GM19240 (cell line): ENCODE measurements at regions not wholly inside any gene's neighbourhood (a gene's known extent, or its start where the extent isn't known, plus 50 kb on each side); places are given as distances from the start of the nearest gene placed in this dataset.

Source experiments
- DNase-seq: peaks from one replicate; pipeline ENCODE4 v3.0.0; 2011; ENCODE audit warnings: low spot score; ENCODE audit not compliant: insufficient read length

- DNase-seq = no peak
Observed at GRCh38 chr15:96232335-96232734, 98.2 kb upstream of the NR2F2 start.

GRCh38 chr15:96234109-96234892 is 96.2 kb upstream of the NR2F2 start:
- DNase-seq = no peak

- no peak for DNase-seq
Observed at GRCh38 chr15:96237002-96237401, 93.5 kb upstream of the NR2F2 start.

GRCh38 chr15:96242761-96243160 is 87.7 kb upstream of the NR2F2 start:
- no peak for DNase-seq

GRCh38 chr15:96243701-96244100 is 86.8 kb upstream of the NR2F2 start:
- no peak for DNase-seq

- no peak for DNase-seq
Observed at GRCh38 chr15:96245252-96245651, 85.2 kb upstream of the NR2F2 start.

DNA sequence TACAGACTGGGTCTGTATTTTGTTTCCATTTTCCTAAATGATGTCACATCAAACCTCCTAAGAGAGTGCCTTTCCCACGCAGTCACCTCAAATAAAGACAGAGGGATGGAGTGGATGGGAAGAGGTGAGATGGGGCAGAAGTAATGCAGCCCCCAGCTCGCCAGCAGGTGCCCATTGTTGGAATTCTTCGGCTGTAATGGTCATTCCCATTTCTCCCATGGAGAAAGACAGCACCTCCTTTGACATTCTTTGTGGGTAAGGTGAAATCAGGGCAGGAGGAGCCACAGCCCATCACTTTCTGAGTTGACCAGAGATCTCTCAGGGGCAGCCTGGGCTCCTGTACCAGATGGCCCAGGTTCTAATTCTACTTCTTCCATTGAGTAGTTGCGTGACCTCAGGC is 84.4 kb upstream of the NR2F2 start:
- DNase-seq = no peak

- DNase-seq = no peak
Observed at GRCh38 chr15:96247621-96248305, 82.7 kb upstream of the NR2F2 start.

GRCh38 chr15:96252148-96252547 is 78.4 kb upstream of the NR2F2 start:
- no peak for DNase-seq

DNA sequence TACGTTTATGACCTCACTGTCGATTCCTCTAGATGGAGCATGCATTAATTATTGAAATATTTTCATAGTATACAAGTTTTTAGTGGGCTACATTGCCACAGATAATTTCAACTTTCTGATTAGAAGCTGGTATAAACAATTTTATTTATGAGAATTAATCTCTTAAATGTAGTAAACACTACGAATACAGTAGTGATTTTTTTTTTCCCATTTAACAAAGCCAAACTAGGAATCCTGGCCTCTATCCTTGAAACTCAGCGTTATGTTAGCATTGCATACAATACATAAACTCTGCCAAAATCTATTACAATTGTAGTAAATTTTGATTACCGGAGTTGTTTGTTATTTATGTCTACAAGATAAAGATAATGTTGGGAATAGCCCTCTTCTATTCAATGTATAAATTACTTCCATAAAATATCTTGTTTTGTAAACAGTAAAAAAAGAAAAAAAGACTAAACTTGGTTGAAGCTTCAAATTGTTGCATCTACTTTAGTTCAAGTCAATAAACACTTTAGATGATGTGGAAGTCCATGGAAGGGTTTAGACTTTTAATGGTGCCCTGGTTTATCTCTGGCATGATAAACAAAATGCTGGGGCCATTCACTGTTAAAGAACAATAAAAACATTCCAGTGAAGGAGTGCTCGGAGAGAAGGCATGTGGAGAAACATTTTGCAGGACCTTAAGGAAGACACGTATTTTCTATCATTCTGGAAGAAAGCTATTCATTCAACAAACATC is 77.3 kb upstream of the NR2F2 start:
- no peak for DNase-seq

DNA sequence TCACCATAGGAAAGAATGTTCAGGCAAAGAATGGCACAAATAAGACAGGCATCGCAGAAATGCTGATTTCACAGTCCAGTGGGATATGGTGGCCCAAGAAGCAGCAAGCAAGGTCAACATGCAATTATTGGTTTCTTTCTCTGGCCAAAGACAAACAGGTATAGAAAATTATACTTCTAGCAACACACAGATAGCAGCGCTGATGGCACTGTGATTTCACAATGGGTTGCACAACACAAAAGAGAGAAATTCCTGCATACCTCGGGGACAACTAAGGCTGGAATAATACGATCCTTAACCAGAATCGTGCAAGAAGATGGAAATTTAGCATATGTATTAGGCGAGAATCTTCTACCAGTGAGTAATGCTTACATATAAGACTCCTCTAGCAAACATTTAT is 76.3 kb upstream of the NR2F2 start:
- DNase-seq = no peak

GRCh38 chr15:96255599-96255998 is 74.9 kb upstream of the NR2F2 start:
- no peak for DNase-seq

DNA sequence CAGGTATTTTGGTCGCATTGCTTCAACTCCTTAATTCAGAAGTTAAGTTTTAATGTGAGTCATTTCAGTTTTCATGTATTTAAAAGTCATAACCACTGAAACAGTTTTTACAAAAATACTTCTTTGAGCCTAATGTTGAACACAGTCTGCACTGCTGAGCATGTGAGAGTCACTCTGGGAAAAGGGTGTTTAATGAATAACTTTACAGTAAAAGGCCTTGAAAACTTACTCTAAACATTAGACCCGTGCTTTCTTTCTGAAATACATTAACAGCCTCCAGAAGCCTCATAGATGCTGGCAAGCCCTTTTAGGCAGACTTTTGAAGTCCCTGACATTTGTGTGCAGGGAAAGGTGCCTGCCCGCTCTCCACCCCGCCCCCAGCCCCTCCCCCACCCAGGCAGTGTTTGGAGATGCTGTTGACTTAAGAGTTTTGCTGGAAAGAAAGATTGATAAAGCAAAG is 68.9 kb upstream of the NR2F2 start:
- no peak for DNase-seq

DNA sequence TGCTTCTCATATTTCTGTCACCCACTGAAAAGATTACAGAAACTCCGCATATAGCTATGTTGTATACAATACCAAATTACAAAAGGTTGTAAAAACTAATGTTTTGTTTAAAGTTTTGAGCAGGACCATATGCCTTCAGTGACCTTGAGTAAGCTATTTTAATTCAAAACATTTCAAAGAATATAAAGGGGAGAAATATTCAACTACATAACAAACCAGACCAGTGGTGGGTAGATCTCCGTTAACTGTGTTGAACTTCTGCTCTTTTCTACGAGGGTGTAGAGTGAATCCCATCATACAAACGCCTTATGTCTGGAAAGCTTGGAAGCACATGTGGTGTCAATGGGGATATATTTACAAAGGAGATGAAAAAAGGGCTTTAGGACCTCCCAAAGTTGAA is 68.4 kb upstream of the NR2F2 start:
- DNase-seq = no peak

DNA sequence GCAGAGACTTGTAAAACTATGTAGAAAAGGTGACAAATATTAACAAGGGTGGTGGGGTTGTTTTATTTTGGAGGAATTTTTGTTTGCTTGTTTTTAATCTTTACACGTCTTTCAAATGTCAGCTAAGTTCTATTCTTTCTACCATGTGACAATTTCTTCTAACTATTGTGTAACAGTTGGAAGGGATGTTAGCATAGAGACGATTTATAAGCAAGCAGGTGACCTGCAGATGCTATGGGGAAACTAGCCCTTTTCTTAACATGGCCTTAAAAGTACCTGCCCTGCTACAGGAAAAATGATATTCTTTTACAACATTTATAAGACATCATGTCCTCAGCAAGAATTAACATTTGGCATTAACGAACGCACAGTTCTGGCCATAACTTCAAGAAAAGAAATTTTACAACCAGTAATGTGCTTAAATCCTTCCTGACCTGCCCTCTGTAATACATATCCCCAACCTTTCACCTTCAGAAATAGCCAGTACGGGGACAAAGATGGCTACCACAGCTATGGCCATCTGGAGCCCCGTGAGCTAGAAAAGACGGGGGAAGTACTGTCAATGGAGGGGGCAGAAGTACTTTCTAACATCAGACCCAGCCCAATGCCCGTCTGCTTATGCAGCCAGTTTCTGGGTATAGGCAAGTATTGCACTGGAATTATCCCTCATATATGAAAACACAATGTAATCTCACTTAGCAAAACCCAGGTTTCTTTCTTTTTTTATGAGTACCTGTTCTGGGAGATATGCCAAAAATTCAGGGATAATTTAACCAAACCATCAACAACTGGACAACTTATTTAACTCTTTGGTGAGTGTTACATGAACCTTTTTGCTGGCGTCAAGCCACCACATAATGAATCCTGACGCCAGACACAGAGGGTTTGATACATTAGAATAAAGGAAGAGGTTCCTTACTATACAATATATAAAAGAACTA is 67.7 kb upstream of the NR2F2 start:
- DNase-seq = no peak

DNA sequence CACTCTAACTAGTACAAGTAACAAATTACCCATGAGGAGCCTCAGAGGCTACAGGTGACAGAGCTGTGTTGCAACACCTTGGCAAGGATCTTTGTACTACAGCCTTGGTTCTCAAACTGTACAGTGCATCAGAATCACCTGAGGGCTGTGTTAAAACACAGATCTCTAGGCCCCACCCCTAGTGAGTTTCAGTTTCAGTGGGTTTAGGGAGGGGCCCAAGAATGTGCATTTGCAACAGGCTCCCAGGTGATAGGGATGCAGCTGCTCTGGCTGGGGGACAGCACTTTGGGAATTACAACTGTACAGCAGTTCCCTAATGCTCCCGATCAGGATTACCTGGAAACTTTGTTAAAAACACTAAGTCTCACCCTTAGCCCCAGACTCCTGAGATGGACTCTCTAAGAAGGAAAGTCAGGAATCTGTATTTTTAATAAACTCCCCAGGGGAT is 66.1 kb upstream of the NR2F2 start:
- DNase-seq = no peak

DNA sequence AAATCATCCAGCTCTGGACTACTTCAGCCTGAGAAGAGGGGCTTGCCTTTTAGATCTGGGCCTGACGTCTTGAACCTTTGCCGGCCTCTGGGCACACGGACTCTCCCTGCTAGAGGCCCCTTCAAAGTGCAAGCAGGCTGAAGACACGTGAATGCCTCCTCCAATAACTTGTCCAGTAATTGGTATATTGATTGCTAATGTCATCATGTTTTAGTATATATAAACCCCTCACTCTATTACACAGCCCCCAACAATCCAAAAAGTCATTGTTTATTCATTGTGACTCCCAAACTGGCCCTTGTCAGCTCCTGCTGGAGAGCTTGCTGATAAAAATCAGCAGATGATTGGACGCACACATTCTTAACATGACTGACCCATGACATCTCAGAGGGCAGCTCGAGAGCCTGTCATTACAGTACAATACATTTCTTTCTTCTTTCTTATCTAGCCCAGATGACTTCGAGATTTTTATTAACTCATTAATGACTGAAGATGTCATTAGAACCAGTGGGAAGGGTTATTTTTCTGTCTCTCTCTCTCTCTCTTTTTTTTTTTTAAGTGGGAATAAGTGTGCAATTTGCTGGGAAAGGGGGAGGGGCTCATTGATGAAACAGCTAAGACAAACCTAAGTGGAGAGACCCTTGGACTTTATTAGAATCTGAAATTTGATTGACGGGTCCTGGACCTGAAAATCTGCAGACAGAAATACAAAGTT is 65.5 kb upstream of the NR2F2 start:
- no peak for DNase-seq

DNA sequence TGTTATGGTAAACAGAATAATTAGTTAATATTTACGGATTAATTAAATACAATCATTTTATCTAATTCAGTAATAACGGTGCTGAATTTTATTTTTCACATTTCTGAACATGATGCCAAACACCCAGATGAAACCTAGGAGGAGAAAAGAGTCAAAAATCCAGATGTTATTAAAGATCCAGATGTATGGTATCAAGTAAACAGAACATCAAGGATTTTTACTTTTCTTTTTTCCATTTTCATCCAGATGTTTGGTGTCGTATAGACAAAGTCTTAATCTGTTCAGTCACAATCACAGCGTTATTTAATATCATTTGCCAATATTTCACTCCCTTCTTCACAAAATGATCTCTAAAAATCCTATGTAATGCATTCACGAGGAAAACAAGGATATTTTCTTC is 64.0 kb upstream of the NR2F2 start:
- DNase-seq = no peak

DNA sequence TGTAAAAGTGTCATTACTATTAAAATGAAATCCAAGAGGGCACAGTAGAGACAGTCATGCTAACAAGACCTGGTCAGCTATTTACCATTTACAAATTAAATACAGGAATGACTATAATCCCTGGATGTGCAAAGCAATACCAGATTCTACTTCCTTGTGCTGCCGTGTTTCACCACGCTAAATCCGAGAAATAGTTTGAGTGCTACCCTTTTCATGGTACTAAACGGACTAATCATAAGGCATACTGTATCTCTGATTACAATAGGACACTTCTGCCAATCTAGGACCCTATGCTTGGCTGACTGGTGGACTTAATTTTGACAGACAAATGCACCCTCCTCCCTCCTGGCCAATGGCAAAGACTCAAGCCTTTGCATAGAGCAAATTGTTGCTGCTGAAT is 63.0 kb upstream of the NR2F2 start:
- no peak for DNase-seq

DNA sequence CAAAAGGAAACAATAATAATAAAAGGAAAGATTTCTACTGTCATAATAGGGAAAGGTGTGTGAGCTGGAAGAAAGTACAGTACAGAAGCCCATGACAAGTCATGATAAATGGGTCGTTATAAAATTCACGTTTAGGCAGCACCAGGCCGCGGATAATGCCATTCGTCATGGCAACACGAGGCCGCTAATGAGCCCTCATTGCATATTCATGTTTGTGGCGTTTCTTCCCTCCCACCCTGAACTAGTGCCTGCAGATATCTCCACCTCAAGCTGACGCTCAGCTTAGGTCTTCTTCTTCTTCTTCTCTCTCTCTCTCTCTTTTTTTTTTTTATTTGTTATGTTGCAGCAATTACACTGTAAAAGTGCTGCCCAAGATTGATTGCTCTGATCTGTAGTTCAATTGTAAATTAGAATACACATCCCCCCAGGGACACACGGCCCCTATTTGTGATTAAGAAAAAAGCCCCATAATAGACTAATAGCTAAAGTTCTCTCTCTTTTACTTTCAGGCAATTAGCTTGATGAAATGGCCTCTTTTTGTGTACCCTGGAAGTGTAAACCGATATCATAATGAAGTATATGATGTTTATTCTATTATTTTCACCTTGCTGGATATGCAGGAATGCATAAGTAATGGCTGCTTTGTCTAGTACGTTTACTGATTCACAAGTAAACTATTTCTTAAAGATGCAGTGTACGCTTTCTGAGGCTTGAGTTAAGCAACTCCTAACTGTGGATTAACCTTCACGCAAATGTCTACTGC is 61.9 kb upstream of the NR2F2 start:
- no peak for DNase-seq
